H1 (cell line): ENCODE measurements at regions not wholly inside any gene's neighbourhood (a gene's known extent, or its start where the extent isn't known, plus 50 kb on each side); places are given as distances from the start of the nearest gene placed in this dataset.

Experiments used
- CTCF ChIA-PET: fragments of 300-600 bp; sonication (Branson Sonifier 250); formaldehyde crosslinking; loops from one replicate; lab custom pipeline; 2021; ENCODE audit not compliant: partially characterized antibody; lab: Charles Lee
- POLR2A ChIA-PET: fragments of 300-600 bp; sonication (Branson Sonifier 250); formaldehyde crosslinking; loops from one replicate; lab custom pipeline; 2021; ENCODE audit warnings: inconsistent platforms; ENCODE audit not compliant: partially characterized antibody; lab: Charles Lee
- DNase-seq, 2 experiments: peaks; one replicate each; pipeline versions ENCODE4 v3.0.0 to v3.0.0-alpha.2; 2010 to 2022; ENCODE audit warnings: low spot score in 2 of 2, low read depth in 1 of 2, mixed read lengths in 1 of 2
- FAIRE-seq: peaks from 2 replicates; lab custom pipeline; 2011; peaks lifted over from hg19 to GRCh38; lab: Jason Lieb, UNC
- H2AFZ ChIP-seq: 2 replicates; pipeline ENCODE4 v1.8.1; 2012; ENCODE audit warnings: low read length, inconsistent platforms
- H2AK5ac ChIP-seq: 2 replicates; pipeline ENCODE4 v1.6.1; 2013; ENCODE audit warnings: low read depth, low read length
- H2BK120ac ChIP-seq: replicated peaks from 2 replicates; pipeline ENCODE3; 2013; ENCODE audit warnings: low read depth, low read length, inconsistent platforms
- H2BK12ac ChIP-seq: 2 replicates; pipeline ENCODE4 v1.6.1; 2013; ENCODE audit warnings: low read depth, low read length
- H2BK15ac ChIP-seq: 2 replicates; pipeline ENCODE4 v1.6.1; 2013; ENCODE audit warnings: low read length
- H2BK20ac ChIP-seq: 2 replicates; pipeline ENCODE4 v1.6.1; 2013; ENCODE audit warnings: low read length
- H2BK5ac ChIP-seq: 2 replicates; pipeline ENCODE4 v1.6.1; 2013; ENCODE audit warnings: low read depth, low read length
- H3K14ac ChIP-seq: 2 replicates; pipeline ENCODE4 v1.6.1; 2013; ENCODE audit warnings: inconsistent platforms; ENCODE audit not compliant: insufficient read length
- H3K18ac ChIP-seq: 2 replicates; pipeline ENCODE4 v1.6.1; 2013; ENCODE audit warnings: low read length; ENCODE audit errors: extremely low read depth
- H3K23ac ChIP-seq: 2 replicates; pipeline ENCODE4 v1.6.1; 2013; ENCODE audit warnings: inconsistent platforms; ENCODE audit not compliant: insufficient read length
- H3K23me2 ChIP-seq: 2 replicates; pipeline ENCODE4 v1.6.1; 2013; ENCODE audit warnings: low read depth, low read length
- H3K27ac ChIP-seq: 2 replicates; pipeline ENCODE4 v1.6.1; 2011; ENCODE audit warnings: low read depth, low read length, inconsistent platforms
- H3K27me3 ChIP-seq, 4 experiments: replicated peaks in 1 of 4; 1 replicate in 1 of 4; 2 replicates in 3 of 4; pipeline versions ENCODE4 v1.6.1 to v1.8.1; 2011 to 2013; ENCODE audit warnings: low read length in 3 of 4, mild to moderate bottlenecking in 3 of 4, inconsistent platforms in 2 of 4, mixed read lengths in 2 of 4, moderate library complexity in 1 of 4; ENCODE audit not compliant: control insufficient read depth in 3 of 4, insufficient read depth in 3 of 4; ENCODE audit errors: extremely low read depth in 1 of 4
- H3K36me3 ChIP-seq, 4 experiments: 2 replicates each; pipeline versions ENCODE4 v1.6.1 to v1.8.1; 2011 to 2013; ENCODE audit warnings: mild to moderate bottlenecking in 4 of 4, low read length in 3 of 4, moderate library complexity in 2 of 4, control low read depth in 1 of 4, inconsistent platforms in 1 of 4; ENCODE audit not compliant: insufficient read depth in 4 of 4, control insufficient read depth in 2 of 4
- H3K4ac ChIP-seq: replicated peaks from 2 replicates; pipeline ENCODE3; 2013; ENCODE audit warnings: low read length, low read depth, mixed read lengths, inconsistent platforms; ENCODE audit not compliant: insufficient read length
- H3K4me1 ChIP-seq, 4 experiments: replicated peaks in 1 of 4; 1 replicate in 1 of 4; 2 replicates in 3 of 4; pipeline versions ENCODE4 v1.6.1 to v1.8.1; 2011 to 2013; ENCODE audit warnings: low read length in 3 of 4, inconsistent platforms in 2 of 4, mixed read lengths in 1 of 4; ENCODE audit not compliant: insufficient read depth in 4 of 4, control insufficient read depth in 3 of 4
- H3K4me2 ChIP-seq, 2 experiments: 2 replicates each; pipeline versions ENCODE4 v1.6.1 to v1.8.1; 2011 to 2013; ENCODE audit warnings: low read depth in 2 of 2, low read length in 2 of 2, control low read depth in 1 of 2, inconsistent platforms in 1 of 2, mild to moderate bottlenecking in 1 of 2; ENCODE audit not compliant: insufficient read depth in 1 of 2
- H3K4me3 ChIP-seq, 4 experiments: fragments of 200-600, 300-600 bp in 1 of 4; sonication (generic), shearing (Covaris generic), sonication (Bioruptor Twin) in 1 of 4; 2 replicates each; pipeline versions ENCODE4 v1.5.1 to v1.8.1; 2011 to 2016; ENCODE audit warnings: low read length in 4 of 4, low read depth in 3 of 4, control low read depth in 2 of 4, inconsistent platforms in 2 of 4, mild to moderate bottlenecking in 2 of 4, mixed read lengths in 1 of 4, moderate library complexity in 1 of 4; ENCODE audit not compliant: insufficient read depth in 2 of 4; ENCODE audit errors: extremely low read depth in 1 of 4
- H3K56ac ChIP-seq: replicated peaks from 2 replicates; pipeline ENCODE3; 2013; ENCODE audit warnings: low read depth, mild to moderate bottlenecking, mixed read lengths, low read length, inconsistent platforms; ENCODE audit not compliant: insufficient read length
- H3K79me1 ChIP-seq: 2 replicates; pipeline ENCODE4 v1.6.1; 2013; ENCODE audit warnings: low read depth, low read length, control low read depth
- H3K79me2 ChIP-seq, 2 experiments: 2 replicates each; pipeline versions ENCODE4 v1.6.1 to v1.8.1; 2012 to 2013; ENCODE audit warnings: low read length in 2 of 2, mild to moderate bottlenecking in 2 of 2, inconsistent platforms in 1 of 2; ENCODE audit not compliant: insufficient read depth in 2 of 2, control insufficient read depth in 1 of 2
- H3K9ac ChIP-seq, 4 experiments: replicated peaks in 1 of 4; 1 replicate in 1 of 4; 2 replicates in 3 of 4; pipeline versions ENCODE4 v1.6.1 to v1.8.1; 2011 to 2013; ENCODE audit warnings: low read depth in 3 of 4, low read length in 3 of 4, control low read depth in 2 of 4, mild to moderate bottlenecking in 2 of 4, moderate library complexity in 2 of 4, inconsistent platforms in 1 of 4; ENCODE audit errors: extremely low read depth in 1 of 4
- H3K9me3 ChIP-seq, 2 experiments: 2 replicates each; pipeline versions ENCODE4 v1.6.1 to v1.8.1; 2012 to 2013; ENCODE audit warnings: mild to moderate bottlenecking in 2 of 2, moderate library complexity in 2 of 2, control low read depth in 1 of 2, inconsistent platforms in 1 of 2, low read depth in 1 of 2, low read length in 1 of 2, mixed read lengths in 1 of 2; ENCODE audit not compliant: insufficient read depth in 2 of 2
- H4K20me1 ChIP-seq, 2 experiments: replicated peaks in 1 of 2; 2 replicates each; pipeline versions ENCODE3 to v1.8.1; 2011 to 2013; ENCODE audit warnings: inconsistent platforms in 2 of 2, low read length in 2 of 2, mild to moderate bottlenecking in 1 of 2; ENCODE audit not compliant: insufficient read depth in 2 of 2, control insufficient read depth in 1 of 2
- H4K5ac ChIP-seq: 2 replicates; pipeline ENCODE4 v1.6.1; 2013; ENCODE audit warnings: low read length, low read depth, mixed read lengths, inconsistent platforms; ENCODE audit not compliant: insufficient read length
- H4K8ac ChIP-seq: 2 replicates; pipeline ENCODE4 v1.8.0; 2013; ENCODE audit warnings: mild to moderate bottlenecking, moderate library complexity, low read length, inconsistent platforms; ENCODE audit not compliant: insufficient read depth; ENCODE audit errors: extremely low read depth
- H4K91ac ChIP-seq: replicated peaks from 2 replicates; pipeline ENCODE3; 2013; ENCODE audit warnings: low read length, mixed read lengths, inconsistent platforms; ENCODE audit not compliant: insufficient read length
- BACH1 ChIP-seq: IDR thresholded peaks from 2 replicates; pipeline ENCODE4 v1.6.1; 2012; ENCODE audit warnings: low read length, improper control_type of control experiment
- BRCA1 ChIP-seq: IDR thresholded peaks from 2 replicates; pipeline ENCODE4 v1.6.1; 2012; ENCODE audit warnings: low read depth, low read length, improper control_type of control experiment
- CHD2 ChIP-seq: IDR thresholded peaks from 2 replicates; pipeline ENCODE4 v1.6.1; 2012; ENCODE audit warnings: low read length, improper control_type of control experiment
- CTBP2 ChIP-seq: IDR thresholded peaks from 2 replicates; pipeline ENCODE4 v1.7.0; 2011; ENCODE audit warnings: borderline replicate concordance, mild to moderate bottlenecking, moderate library complexity, mixed read lengths, low read length; ENCODE audit not compliant: insufficient read depth, insufficient read length
- EGR1 ChIP-seq: IDR thresholded peaks from 2 replicates; pipeline ENCODE4 v1.6.1; 2011; ENCODE audit warnings: low read depth, low read length, borderline replicate concordance
- JUND ChIP-seq: IDR thresholded peaks from 2 replicates; pipeline ENCODE4 v1.6.1; 2011; ENCODE audit warnings: mild to moderate bottlenecking, improper control_type of control experiment, low read length
- MAX ChIP-seq: IDR thresholded peaks from 2 replicates; pipeline ENCODE4 v1.6.1; 2012; ENCODE audit warnings: inconsistent platforms
- POLR2AphosphoS5 ChIP-seq: IDR thresholded peaks from 2 replicates; pipeline ENCODE4 v1.6.1; 2011; ENCODE audit warnings: low read depth, low read length
- POU5F1 ChIP-seq: IDR thresholded peaks from 2 replicates; pipeline ENCODE4 v1.6.1; 2011; ENCODE audit warnings: low read depth, mild to moderate bottlenecking, low read length, moderate library complexity
- RAD21 ChIP-seq, 2 experiments: IDR thresholded peaks in 1 of 2; conservative IDR thresholded peaks in 1 of 2; 2 replicates each; pipeline ENCODE4 v1.6.1; 2011; ENCODE audit warnings: low read depth in 2 of 2, low read length in 2 of 2, improper control_type of control experiment in 1 of 2, inconsistent platforms in 1 of 2, mild to moderate bottlenecking in 1 of 2, moderate library complexity in 1 of 2
- RBBP5 ChIP-seq: IDR thresholded peaks from 2 replicates; pipeline ENCODE4 v1.7.1; 2012; ENCODE audit warnings: low read depth, mild to moderate bottlenecking, inconsistent platforms, low read length, moderate library complexity, borderline replicate concordance
- RXRA ChIP-seq: IDR thresholded peaks from 2 replicates; pipeline ENCODE4 v1.6.1; 2011; ENCODE audit warnings: low read depth, mild to moderate bottlenecking, low read length, moderate library complexity; ENCODE audit not compliant: insufficient read depth
- SIN3A ChIP-seq, 2 experiments: IDR thresholded peaks in 1 of 2; conservative IDR thresholded peaks in 1 of 2; 2 replicates each; pipeline ENCODE4 v1.6.1; 2011 to 2012; ENCODE audit warnings: low read length in 2 of 2, improper control_type of control experiment in 1 of 2, low read depth in 1 of 2, mild to moderate bottlenecking in 1 of 2
- SP2 ChIP-seq: IDR thresholded peaks from 2 replicates; pipeline ENCODE4 v1.6.1; 2012; ENCODE audit warnings: mild to moderate bottlenecking, low read length, inconsistent platforms
- SUZ12 ChIP-seq: fragments of 200-600 bp; sonication (generic); IDR thresholded peaks from 2 replicates; pipeline ENCODE4 v1.6.1; 2012; ENCODE audit warnings: mild to moderate bottlenecking, inconsistent platforms, low read length, moderate library complexity, mixed read lengths
- TEAD4 ChIP-seq: IDR thresholded peaks from 2 replicates; pipeline ENCODE4 v1.6.1; 2012; ENCODE audit warnings: low read depth, low read length, inconsistent platforms, mixed read lengths
- WGBS, 2 experiments: shearing (Covaris generic) in 1 of 2; methylation state at CpG; one replicate each; pipeline versions ENCODE4 v1.1.6 to v1.1.7; 2013 to 2015; ENCODE audit warnings: low lambda C conversion rate in 2 of 2, mixed read lengths in 2 of 2, inconsistent platforms in 1 of 2, low coverage in 1 of 2, missing lambda C conversion rate in 1 of 2; ENCODE audit not compliant: insufficient replicate concordance in 2 of 2, insufficient coverage in 1 of 2, insufficient read length in 1 of 2; ENCODE audit errors: extremely low coverage in 1 of 2, missing lambda C conversion rate in 1 of 2; 5-methylcytosine and 5-hydroxymethylcytosine counted together

GRCh38 chrX:16333453-16333852, 166.2 kb downstream of the MAGEB17 start:
- Histone ChIP-seq H3K18ac (no peak overlapping the region), H3K4ac (no peak overlapping the region), H2AFZ (no peak overlapping the region), H3K4me2 (no peak overlapping the region), H3K27ac (no peak overlapping the region), H4K20me1 (no peaks in the 10 kb centered on the region), H3K79me2 (no peaks in the 10 kb centered on the region), H3K23me2 (no peaks in the 10 kb centered on the region)
- TF ChIP-seq CHD2 (no peak), TEAD4 (no peak), MAX (no peak), POU5F1 (no peak), SIN3A (conservative IDR thresholded peaks at IDR 0.05 in 1 of 2, IDR thresholded peaks at IDR 0.05 in 1 of 2; ENCODE audit: low read depth in 1 of 2, low read length in 2 of 2) (no peak), JUND (no peak), BRCA1 (no peak), BACH1 (no peak), POLR2AphosphoS5 (no peak), CTBP2 (no peak), RAD21 (IDR thresholded peaks at IDR 0.05 in 1 of 2, conservative IDR thresholded peaks at IDR 0.05 in 1 of 2; ENCODE audit: low read depth in 2 of 2, low read length in 2 of 2) (no peak), RXRA (no peak), EGR1 (no peak), SP2 (no peak), SUZ12 (no peak), RBBP5 (no peak)
- TF ChIP-seq, all 59 proteins: peak for 0
- Histone ChIP-seq H3K79me1 (no peaks in the 10 kb centered on the region), H2BK15ac (no peak overlapping the region), H2BK5ac (no peak overlapping the region), H3K56ac (no peak overlapping the region), H3K4me1 (no peaks in the 10 kb centered on the region), H3K23ac (no peak overlapping the region), H3K27me3 (no peaks in the 10 kb centered on the region), H2AK5ac (no peak overlapping the region), H3K14ac (no peak overlapping the region), H2BK20ac (no peak overlapping the region), H3K36me3 (no peaks in the 10 kb centered on the region), H3K4me3 (no peak overlapping the region), H3K9me3 (no peaks in the 10 kb centered on the region), H4K8ac (no peak overlapping the region), H4K91ac (no peak overlapping the region), H2BK120ac (no peak overlapping the region), H2BK12ac (no peak overlapping the region), H4K5ac (no peak overlapping the region), H3K9ac (no peak overlapping the region)
- POLR2A ChIA-PET, result no interaction called here
- no peak for DNase-seq
- CTCF ChIA-PET, result no interaction called here
- 95% methylated on average over 7 of the region's 7 CpGs; no CpG with 5 or more reads in 1 of the 2 experiments for WGBS, 2 experiments
- FAIRE-seq, result no peak
